Fibroblast of lung (primary cell): ENCODE measurements at regions not wholly inside any gene's neighbourhood (a gene's known extent, or its start where the extent isn't known, plus 50 kb on each side); places are given as distances from the start of the nearest gene placed in this dataset.

Experiments
- EZH2 ChIP-seq: IDR thresholded peaks from 2 replicates; pipeline ENCODE4 v1.5.1; 2012; ENCODE audit warnings: low read length, control low read depth, mild to moderate bottlenecking; ENCODE audit errors: missing control alignments
- TF ChIP-seq, protein P1 (sequence below), 2 donors: IDR thresholded peaks in 1 of 2; conservative IDR thresholded peaks in 1 of 2; 1 replicate in 1 of 2; 2 replicates in 1 of 2; pipeline ENCODE4 v1.5.1; 2011 to 2012; ENCODE audit warnings: low read length in 2 of 2, control low read depth in 1 of 2, inconsistent platforms in 1 of 2, low read depth in 1 of 2, mild to moderate bottlenecking in 1 of 2

GRCh38 chr5:57816108-57816507 is 333.5 kb upstream of the ACTBL2 start:
- no peak for TF ChIP-seq EZH2
- TF ChIP-seq, protein P1, sequence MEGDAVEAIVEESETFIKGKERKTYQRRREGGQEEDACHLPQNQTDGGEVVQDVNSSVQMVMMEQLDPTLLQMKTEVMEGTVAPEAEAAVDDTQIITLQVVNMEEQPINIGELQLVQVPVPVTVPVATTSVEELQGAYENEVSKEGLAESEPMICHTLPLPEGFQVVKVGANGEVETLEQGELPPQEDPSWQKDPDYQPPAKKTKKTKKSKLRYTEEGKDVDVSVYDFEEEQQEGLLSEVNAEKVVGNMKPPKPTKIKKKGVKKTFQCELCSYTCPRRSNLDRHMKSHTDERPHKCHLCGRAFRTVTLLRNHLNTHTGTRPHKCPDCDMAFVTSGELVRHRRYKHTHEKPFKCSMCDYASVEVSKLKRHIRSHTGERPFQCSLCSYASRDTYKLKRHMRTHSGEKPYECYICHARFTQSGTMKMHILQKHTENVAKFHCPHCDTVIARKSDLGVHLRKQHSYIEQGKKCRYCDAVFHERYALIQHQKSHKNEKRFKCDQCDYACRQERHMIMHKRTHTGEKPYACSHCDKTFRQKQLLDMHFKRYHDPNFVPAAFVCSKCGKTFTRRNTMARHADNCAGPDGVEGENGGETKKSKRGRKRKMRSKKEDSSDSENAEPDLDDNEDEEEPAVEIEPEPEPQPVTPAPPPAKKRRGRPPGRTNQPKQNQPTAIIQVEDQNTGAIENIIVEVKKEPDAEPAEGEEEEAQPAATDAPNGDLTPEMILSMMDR (conservative IDR thresholded peaks at IDR 0.05 in 1 of 2, IDR thresholded peaks at IDR 0.05 in 1 of 2; ENCODE audit: low read depth in 1 of 2, low read length in 2 of 2) = no peak
